ENCODE measurements at regions not wholly inside any gene's neighbourhood (a gene's known extent, or its start where the extent isn't known, plus 50 kb on each side); places are given as distances from the start of the nearest gene placed in this dataset.

GRCh38 chr5:135250671-135251070 is 148.4 kb downstream of the MACROH2A1 start:
- TF ChIP-seq EZH2 (IDR thresholded peaks at IDR 0.05; ENCODE audit: borderline replicate concordance, low read depth, low read length, severe bottlenecking) (no peak), POLR2A (IDR thresholded peaks at IDR 0.05; ENCODE audit: low read depth, low read length) (no peak), GATA2 (IDR thresholded peaks at IDR 0.05; ENCODE audit: insufficient read depth, insufficient read length, low read depth, low read length) (no peak), MAX (IDR thresholded peaks at IDR 0.05; ENCODE audit: insufficient read depth, insufficient read length) (no peak), JUN (IDR thresholded peaks at IDR 0.05; ENCODE audit: borderline replicate concordance, insufficient read depth, insufficient read length, low read depth) (no peak), MYC (IDR thresholded peaks at IDR 0.05; ENCODE audit: low read depth, low read length) (no peak), POLR2AphosphoS5 (IDR thresholded peaks at IDR 0.05; ENCODE audit: insufficient read depth, low read depth, low read length) (no peak), FOS (IDR thresholded peaks at IDR 0.05; ENCODE audit: borderline replicate concordance, insufficient read depth, low read length) (no peak), CTCF (IDR thresholded peaks at IDR 0.05; ENCODE audit: extremely low read depth in 1 of 2, insufficient read depth in 1 of 2, low read depth in 1 of 2, low read length in 2 of 2) (no peak)
- H3K4me2 ChIP-seq (ENCODE audit: insufficient read depth, low read length) = no peak overlapping the region
- no peak overlapping the region for H3K27ac ChIP-seq (ENCODE audit: insufficient read depth, low read depth, low read length)
- H3K27me3 ChIP-seq (ENCODE audit: control insufficient read depth in 2 of 2, insufficient read depth in 2 of 2, low read length in 2 of 2) = no peaks in the 10 kb centered on the region
- dilution Hi-C loops (cut with MboI; ENCODE audit: extremely low pct_ligation_motif_present, low sequenced_read_pairs) (no loop called here), intact Hi-C loops (cut with micrococcal nuclease) (no loop called here)
- H3K79me2 ChIP-seq (ENCODE audit: control insufficient read depth, insufficient read depth, low read length) = no peaks in the 10 kb centered on the region
- no peak overlapping the region for H3K4me3 ChIP-seq (replicated peaks in 1 of 3; ENCODE audit: insufficient read depth in 1 of 3, low read depth in 1 of 3, low read length in 3 of 3)
- BruUV-seq (replicated peaks) = no TSS peak
- no peaks in the 10 kb centered on the region for H3K9me3 ChIP-seq (replicated peaks; ENCODE audit: control insufficient read depth, insufficient read depth, low read length)
- H3K9ac ChIP-seq (replicated peaks; ENCODE audit: extremely low read depth, insufficient read depth, low read length) = no peak overlapping the region
- ChIA-PET POLR2A (no interaction called here), CTCF (interaction anchor here (1.2 kb wide), 1 partner anchor 8 kb away, joined by 3 read pairs; no protein-coding TSS in a partner anchor)
- no peaks in the 10 kb centered on the region for H3K9me1 ChIP-seq (replicated peaks; ENCODE audit: control insufficient read depth, extremely low read depth, insufficient read depth, low read length)
- DNase-seq (ENCODE audit: low read depth, low spot score) (no peak), FAIRE-seq (no peak)
- H3K4me1 ChIP-seq (ENCODE audit: control insufficient read depth, extremely low read depth, insufficient read depth, low read length) = peaks cover 18% of the 10 kb centered on the region
- no peak overlapping the region for H2AFZ ChIP-seq (ENCODE audit: low read depth, low read length)
- H4K20me1 ChIP-seq (replicated peaks; ENCODE audit: control insufficient read depth, extremely low read depth, insufficient read depth, low read length) = no peaks in the 10 kb centered on the region
- H3K36me3 ChIP-seq (ENCODE audit: control insufficient read depth in 2 of 2, extremely low read depth in 1 of 2, insufficient read depth in 2 of 2, low read length in 2 of 2) = no peaks in the 10 kb centered on the region
